ENCODE measurements at regions not wholly inside any gene's neighbourhood (a gene's known extent, or its start where the extent isn't known, plus 50 kb on each side); places are given as distances from the start of the nearest gene placed in this dataset.

GRCh38 chr11:32184041-32184722 lies 93.3 kb downstream of the RCN1 start:
- H3K4me3 ChIP-seq, result no peak overlapping the region
- in situ Hi-C loops (cut with MboI; ENCODE audit: low sequenced_read_pairs in 4 of 4), result no loop called here
- H3K27ac ChIP-seq, result no peak overlapping the region
- no peaks in the 10 kb centered on the region for H3K36me3 ChIP-seq
- no peaks in the 10 kb centered on the region for H3K9me3 ChIP-seq
- DNase-seq, result no peak
- H3K4me1 ChIP-seq, result no peaks in the 10 kb centered on the region
- no peaks in the 10 kb centered on the region for H3K27me3 ChIP-seq
- no peak for ATAC-seq
- intact Hi-C loops (cut with DNase I; ENCODE audit: low total_unique reads), result no loop called here
- no peak for TF ChIP-seq CTCF (IDR thresholded peaks at IDR 0.05 in 4 of 5, conservative IDR thresholded peaks at IDR 0.05 in 1 of 5)
- no peak for TF ChIP-seq POLR2A (IDR thresholded peaks at IDR 0.05)

- intact Hi-C loops (cut with DNase I; ENCODE audit: low total_unique reads), result no loop called here
- Histone ChIP-seq H3K9me3 (no peaks in the 10 kb centered on the region), H3K4me1 (no peaks in the 10 kb centered on the region), H3K4me3 (no peak overlapping the region), H3K27me3 (no peaks in the 10 kb centered on the region), H3K27ac (no peak overlapping the region), H3K36me3 (no peaks in the 10 kb centered on the region)
- in situ Hi-C loops (cut with MboI; ENCODE audit: low sequenced_read_pairs in 4 of 4), result no loop called here
- DNase-seq, result no peak
- TF ChIP-seq CTCF (IDR thresholded peaks at IDR 0.05 in 4 of 5, conservative IDR thresholded peaks at IDR 0.05 in 1 of 5) (no peak), POLR2A (IDR thresholded peaks at IDR 0.05) (no peak)
- ATAC-seq, result no peak
Measured at GRCh38 chr11:32184723-32185376, 94.0 kb downstream of the RCN1 start.

- no peak overlapping the region for H3K27ac ChIP-seq
- H3K27me3 ChIP-seq, result no peaks in the 10 kb centered on the region
- H3K4me1 ChIP-seq, result no peaks in the 10 kb centered on the region
- no peak overlapping the region for H3K4me3 ChIP-seq
- no peaks in the 10 kb centered on the region for H3K36me3 ChIP-seq
- intact Hi-C loops (cut with DNase I; ENCODE audit: low total_unique reads) (no loop called here), in situ Hi-C loops (cut with MboI; ENCODE audit: low sequenced_read_pairs in 4 of 4) (no loop called here)
- ATAC-seq (no peak), DNase-seq (no peak)
- no peak for TF ChIP-seq POLR2A (IDR thresholded peaks at IDR 0.05)
- no peak for TF ChIP-seq CTCF (IDR thresholded peaks at IDR 0.05 in 4 of 5, conservative IDR thresholded peaks at IDR 0.05 in 1 of 5)
- no peaks in the 10 kb centered on the region for H3K9me3 ChIP-seq
Measured at GRCh38 chr11:32186118-32186517, 95.2 kb downstream of the RCN1 start.

- intact Hi-C loops (cut with DNase I; ENCODE audit: low total_unique reads) (no loop called here), in situ Hi-C loops (cut with MboI; ENCODE audit: low sequenced_read_pairs in 4 of 4) (no loop called here)
- no peaks in the 10 kb centered on the region for H3K27me3 ChIP-seq
- H3K9me3 ChIP-seq, result no peaks in the 10 kb centered on the region
- H3K4me3 ChIP-seq, result no peak overlapping the region
- no peak for DNase-seq
- no peak for ATAC-seq
- no peaks in the 10 kb centered on the region for H3K36me3 ChIP-seq
- H3K27ac ChIP-seq, result no peak overlapping the region
- no peaks in the 10 kb centered on the region for H3K4me1 ChIP-seq
- no peak for TF ChIP-seq POLR2A (IDR thresholded peaks at IDR 0.05)
- TF ChIP-seq CTCF (IDR thresholded peaks at IDR 0.05 in 4 of 5, conservative IDR thresholded peaks at IDR 0.05 in 1 of 5), result no peak
Measured at GRCh38 chr11:32187111-32187510, 96.2 kb downstream of the RCN1 start.

Measured in gastrocnemius medialis (tissue), 4 donors.